ENCODE measurements at regions not wholly inside any gene's neighbourhood (a gene's known extent, or its start where the extent isn't known, plus 50 kb on each side); places are given as distances from the start of the nearest gene placed in this dataset.

GRCh38 chr12:90042920-90043641 is 334.4 kb upstream of the ATP2B1 start:
- DNase-seq (ENCODE audit: low read depth, low spot score) = no peak
- in situ Hi-C loops (cut with HindIII; ENCODE audit: low pct_unique_long_range_greater_than_20kb, low sequenced_read_pairs) = no loop called here

GRCh38 chr12:90038289-90038688 is 329.7 kb upstream of the ATP2B1 start:
- in situ Hi-C loops (cut with HindIII; ENCODE audit: low pct_unique_long_range_greater_than_20kb, low sequenced_read_pairs) = no loop called here
- DNase-seq (ENCODE audit: low read depth, low spot score) = no peak

- in situ Hi-C loops (cut with HindIII; ENCODE audit: low pct_unique_long_range_greater_than_20kb, low sequenced_read_pairs) = no loop called here
- DNase-seq (ENCODE audit: low read depth, low spot score) = no peak
Measured at GRCh38 chr12:90037740-90038139, 329.1 kb upstream of the ATP2B1 start.

GRCh38 chr12:90036637-90037036 is 328.0 kb upstream of the ATP2B1 start:
- no peak for DNase-seq (ENCODE audit: low read depth, low spot score)
- in situ Hi-C loops (cut with HindIII; ENCODE audit: low pct_unique_long_range_greater_than_20kb, low sequenced_read_pairs) = no loop called here

- DNase-seq (ENCODE audit: low read depth, low spot score) = no peak
- in situ Hi-C loops (cut with HindIII; ENCODE audit: low pct_unique_long_range_greater_than_20kb, low sequenced_read_pairs) = no loop called here
Measured at GRCh38 chr12:90030726-90031125, 322.1 kb upstream of the ATP2B1 start.

GRCh38 chr12:90029317-90029716 is 320.7 kb upstream of the ATP2B1 start:
- in situ Hi-C loops (cut with HindIII; ENCODE audit: low pct_unique_long_range_greater_than_20kb, low sequenced_read_pairs) = no loop called here
- no peak for DNase-seq (ENCODE audit: low read depth, low spot score)

- in situ Hi-C loops (cut with HindIII; ENCODE audit: low pct_unique_long_range_greater_than_20kb, low sequenced_read_pairs) = no loop called here
- DNase-seq (ENCODE audit: low read depth, low spot score) = no peak
Measured at GRCh38 chr12:90028635-90029051, 320.0 kb upstream of the ATP2B1 start.

- DNase-seq (ENCODE audit: low read depth, low spot score) = no peak
- in situ Hi-C loops (cut with HindIII; ENCODE audit: low pct_unique_long_range_greater_than_20kb, low sequenced_read_pairs) = no loop called here
Measured at GRCh38 chr12:90027889-90028634, 319.4 kb upstream of the ATP2B1 start.

GRCh38 chr12:90027041-90027440 is 318.4 kb upstream of the ATP2B1 start:
- in situ Hi-C loops (cut with HindIII; ENCODE audit: low pct_unique_long_range_greater_than_20kb, low sequenced_read_pairs) = no loop called here
- DNase-seq (ENCODE audit: low read depth, low spot score) = no peak

GRCh38 chr12:90026516-90026915 is 317.9 kb upstream of the ATP2B1 start:
- no peak for DNase-seq (ENCODE audit: low read depth, low spot score)
- in situ Hi-C loops (cut with HindIII; ENCODE audit: low pct_unique_long_range_greater_than_20kb, low sequenced_read_pairs) = no loop called here

GRCh38 chr12:90024262-90024661 is 315.6 kb upstream of the ATP2B1 start:
- DNase-seq (ENCODE audit: low read depth, low spot score) = no peak
- in situ Hi-C loops (cut with HindIII; ENCODE audit: low pct_unique_long_range_greater_than_20kb, low sequenced_read_pairs) = no loop called here

GRCh38 chr12:90023207-90023900 is 314.7 kb upstream of the ATP2B1 start:
- DNase-seq (ENCODE audit: low read depth, low spot score) = no peak
- in situ Hi-C loops (cut with HindIII; ENCODE audit: low pct_unique_long_range_greater_than_20kb, low sequenced_read_pairs) = no loop called here

- DNase-seq (ENCODE audit: low read depth, low spot score) = no peak
- in situ Hi-C loops (cut with HindIII; ENCODE audit: low pct_unique_long_range_greater_than_20kb, low sequenced_read_pairs) = no loop called here
Measured at GRCh38 chr12:90021795-90022440, 313.3 kb upstream of the ATP2B1 start.

GRCh38 chr12:90020881-90021280 is 312.2 kb upstream of the ATP2B1 start:
- DNase-seq (ENCODE audit: low read depth, low spot score) = no peak

GRCh38 chr12:90020436-90020835 is 311.8 kb upstream of the ATP2B1 start:
- in situ Hi-C loops (cut with HindIII; ENCODE audit: low pct_unique_long_range_greater_than_20kb, low sequenced_read_pairs) = no loop called here
- no peak for DNase-seq (ENCODE audit: low read depth, low spot score)

More at GRCh38 chr12:90020881-90021280, 312.2 kb upstream of the ATP2B1 start:
- in situ Hi-C loops (cut with HindIII; ENCODE audit: low pct_unique_long_range_greater_than_20kb, low sequenced_read_pairs) = no loop called here

GRCh38 chr12:90020014-90020413 is 311.4 kb upstream of the ATP2B1 start:
- in situ Hi-C loops (cut with HindIII; ENCODE audit: low pct_unique_long_range_greater_than_20kb, low sequenced_read_pairs) = no loop called here
- peak; percentile 8 for DNase-seq (ENCODE audit: low read depth, low spot score)

- in situ Hi-C loops (cut with HindIII; ENCODE audit: low pct_unique_long_range_greater_than_20kb, low sequenced_read_pairs) = no loop called here
Measured at GRCh38 chr12:90017316-90017715, 308.7 kb upstream of the ATP2B1 start.

GRCh38 chr12:90015228-90015627 is 306.6 kb upstream of the ATP2B1 start:
- no peak for DNase-seq (ENCODE audit: low read depth, low spot score)
- in situ Hi-C loops (cut with HindIII; ENCODE audit: low pct_unique_long_range_greater_than_20kb, low sequenced_read_pairs) = no loop called here

More at GRCh38 chr12:90017316-90017715, 308.7 kb upstream of the ATP2B1 start:
- no peak for DNase-seq (ENCODE audit: low read depth, low spot score)
